DMS53 treated with DMSO at 0.1 percent for 48 hours (cell line): ENCODE measurements at regions not wholly inside any gene's neighbourhood (a gene's known extent, or its start where the extent isn't known, plus 50 kb on each side); places are given as distances from the start of the nearest gene placed in this dataset.
A peak's percentile ranks its signal among the peaks of the same experiment; 100 is the strongest.

Source experiments
- DNase-seq: peaks from one replicate; lab custom pipeline; 2025; ENCODE audit not compliant: unreplicated experiment; lab: John Stamatoyannopoulos, UW

DNA sequence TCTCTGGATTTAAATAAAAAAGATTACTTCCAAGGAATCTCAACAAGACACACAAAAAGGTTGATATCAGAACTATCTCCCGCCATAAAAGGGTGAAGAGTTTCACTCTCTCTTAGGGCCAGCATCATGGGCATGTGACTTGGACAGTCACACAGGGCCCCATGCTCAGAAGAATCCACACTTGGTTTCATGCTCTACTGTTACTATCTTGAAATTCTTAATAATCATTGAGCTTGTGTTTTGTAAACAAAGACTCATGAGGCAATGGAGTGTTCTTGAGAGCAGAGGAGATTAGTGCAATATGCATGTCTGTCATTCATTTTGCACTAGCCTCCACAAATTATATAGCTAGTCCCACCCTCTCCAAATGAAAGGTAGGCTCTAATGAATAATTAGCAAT lies 58.4 kb downstream of the HMHB1 start:
- DNase-seq = no peak

DNA sequence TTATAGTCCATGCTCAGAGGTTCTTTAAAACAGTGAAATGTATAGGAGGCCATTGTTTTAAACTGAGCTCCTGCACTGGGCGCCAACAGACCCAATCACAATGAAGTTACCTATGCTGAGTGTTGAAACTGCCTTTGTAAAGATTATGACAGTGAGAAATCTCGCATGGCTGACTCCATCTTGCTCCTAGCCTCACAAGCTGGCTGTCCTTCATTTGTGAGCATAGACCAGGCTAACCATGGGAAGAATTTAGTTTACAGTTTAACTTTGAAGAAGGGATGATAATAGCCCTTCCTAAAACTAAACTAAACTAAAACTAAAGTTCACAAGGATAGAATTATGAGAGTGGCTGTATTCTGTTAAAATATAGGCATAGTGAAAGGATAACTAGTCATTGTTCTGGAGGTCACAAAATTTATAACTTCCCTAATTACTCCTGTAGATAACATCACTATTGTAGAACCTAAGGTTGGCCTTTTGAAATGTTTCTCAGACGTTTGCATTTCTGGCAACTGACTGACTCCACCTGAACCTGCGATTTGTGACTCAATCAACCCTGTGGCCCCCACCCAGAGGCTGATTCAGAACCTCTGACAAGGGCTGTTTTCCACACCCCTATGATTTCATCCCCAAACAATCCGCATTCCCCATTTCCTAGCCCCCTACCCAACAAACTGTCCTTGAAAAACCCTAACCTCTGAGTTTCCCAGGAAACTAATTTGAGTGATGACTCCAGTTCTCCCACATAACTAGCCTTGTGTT lies 59.1 kb downstream of the HMHB1 start:
- no peak for DNase-seq

DNA sequence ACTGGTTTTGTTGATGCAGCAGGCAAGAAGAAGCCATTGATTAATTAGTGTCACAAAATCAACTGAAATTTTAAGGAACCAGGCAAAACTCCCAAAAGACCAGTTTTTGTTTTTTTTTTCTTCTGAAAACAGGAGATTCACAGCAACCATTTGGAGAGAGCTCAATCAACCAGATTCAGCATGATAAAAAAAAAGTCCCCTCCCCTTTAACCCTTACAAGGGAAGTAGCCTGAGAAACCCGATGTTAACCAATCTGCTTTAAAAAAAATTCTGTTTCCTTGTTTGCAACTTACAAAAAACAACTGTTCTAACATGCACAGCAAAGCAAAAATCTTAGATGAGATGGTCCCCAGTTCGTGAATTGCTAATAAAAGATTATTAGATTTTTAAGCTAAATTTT lies 59.7 kb downstream of the HMHB1 start:
- no peak for DNase-seq

DNA sequence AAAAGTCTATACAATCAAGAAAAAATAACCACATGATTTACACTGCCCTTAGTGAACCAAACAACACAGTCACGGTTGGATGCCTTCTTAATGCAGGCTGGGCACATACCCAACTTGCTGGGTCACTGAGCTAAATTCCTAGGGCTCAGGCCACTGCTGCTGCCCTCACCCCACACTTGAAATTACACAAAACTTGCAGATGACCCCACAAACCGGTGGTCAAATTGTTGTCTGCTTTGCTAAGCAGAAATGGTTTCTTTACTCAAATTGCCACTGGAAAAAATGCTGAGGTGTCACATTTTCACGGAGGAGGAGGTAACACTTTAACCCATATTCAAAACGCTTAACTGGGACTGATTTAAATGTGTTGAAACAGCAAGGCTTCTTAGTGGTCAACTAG lies 62.4 kb downstream of the HMHB1 start:
- DNase-seq = peak; percentile 32

DNA sequence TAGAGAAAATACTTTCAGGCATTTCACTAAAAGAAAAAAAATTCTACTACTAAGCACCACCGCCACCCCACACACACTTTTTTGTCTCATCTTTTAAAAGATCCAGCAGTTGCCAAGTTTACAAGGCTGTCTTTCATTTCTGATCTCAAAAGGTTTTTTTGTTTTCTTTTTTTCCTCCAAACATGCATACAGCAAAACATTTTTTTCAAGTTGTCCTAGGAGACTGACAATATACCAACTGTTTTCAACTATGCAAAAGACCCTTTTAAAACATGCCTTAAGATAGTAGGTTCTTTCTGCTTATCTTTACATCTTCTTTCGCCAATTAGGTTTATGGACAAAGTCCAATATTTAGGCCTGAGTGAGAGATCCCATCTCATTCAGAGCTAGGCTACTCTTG lies 65.2 kb downstream of the HMHB1 start:
- DNase-seq = no peak

DNA sequence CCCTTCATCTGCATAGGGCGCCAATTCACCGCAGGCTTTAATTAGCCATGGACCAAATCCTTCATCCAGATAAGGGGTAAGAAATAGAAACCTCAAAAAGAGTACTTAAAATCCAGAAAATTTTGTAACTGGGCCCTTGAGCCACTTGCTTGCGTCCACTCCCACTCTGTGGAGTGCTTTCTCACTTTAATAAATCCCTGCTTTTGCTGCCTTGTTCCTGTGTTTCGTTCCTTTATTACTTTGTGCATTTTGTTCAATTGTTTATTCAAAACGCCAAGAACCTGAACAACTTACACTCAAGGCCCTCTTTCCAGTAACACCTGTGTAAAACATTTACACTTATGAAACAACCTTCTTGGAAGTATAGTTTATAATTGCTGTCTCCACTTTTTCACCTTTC lies 66.5 kb downstream of the HMHB1 start:
- DNase-seq = no peak

DNA sequence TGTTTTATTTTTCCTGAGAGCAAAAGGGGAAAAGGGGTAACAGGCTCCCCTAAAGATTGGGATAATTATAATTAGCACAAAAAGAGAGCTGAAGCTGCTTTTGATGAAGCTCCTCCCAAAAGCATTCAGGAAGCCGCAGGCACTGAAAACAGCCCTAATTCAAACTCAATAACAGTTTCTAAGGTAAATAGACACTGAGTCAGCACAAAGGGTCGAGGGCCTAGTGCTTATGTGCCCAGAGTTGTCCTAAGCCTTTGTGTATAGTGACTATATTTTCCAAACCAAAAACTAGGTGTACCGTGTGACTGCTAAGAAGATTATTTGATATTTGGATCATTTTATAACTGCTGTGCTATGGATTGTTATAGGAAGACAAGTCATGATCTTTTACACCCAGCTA lies 67.7 kb downstream of the HMHB1 start:
- peak; percentile 18 for DNase-seq

DNA sequence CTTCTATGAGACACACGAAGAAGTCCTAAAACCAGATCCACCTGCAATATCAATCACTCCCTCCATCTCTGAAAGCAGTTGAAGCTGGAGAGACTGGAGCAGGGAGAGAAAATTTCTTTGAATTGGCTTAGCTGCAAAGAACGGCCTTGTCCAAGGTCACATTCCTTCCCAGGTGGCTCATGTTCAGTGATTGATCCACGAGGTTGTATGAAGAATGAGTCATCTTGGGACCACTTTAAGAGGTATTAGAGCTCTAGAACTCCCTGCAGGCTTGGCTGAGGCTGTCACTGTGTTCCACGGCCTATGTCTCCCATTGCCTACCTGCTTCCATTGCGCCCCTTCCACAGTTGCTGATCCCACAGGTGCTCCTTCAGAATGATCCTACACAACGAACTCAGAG lies 68.2 kb downstream of the HMHB1 start:
- no peak for DNase-seq

DNA sequence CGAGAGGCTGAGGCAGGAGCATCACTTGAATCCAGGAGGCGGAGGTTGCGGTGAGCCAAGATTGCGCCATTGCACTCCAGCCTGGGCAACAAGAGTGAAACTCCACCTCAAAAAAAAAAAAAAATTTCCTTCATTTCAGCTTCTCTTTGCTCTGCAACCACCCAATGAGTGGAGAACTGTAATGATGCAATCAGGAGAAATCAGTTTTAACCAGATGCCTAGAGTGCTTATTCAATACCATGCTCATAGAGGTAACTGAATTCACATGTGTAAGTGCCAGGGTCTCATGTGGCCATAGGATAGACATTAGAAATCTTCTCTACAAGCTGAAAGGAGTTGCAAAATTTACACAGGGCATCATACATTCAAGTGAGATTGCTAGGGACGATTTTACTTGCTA lies 70.6 kb downstream of the HMHB1 start:
- peak; percentile 50 for DNase-seq

DNA sequence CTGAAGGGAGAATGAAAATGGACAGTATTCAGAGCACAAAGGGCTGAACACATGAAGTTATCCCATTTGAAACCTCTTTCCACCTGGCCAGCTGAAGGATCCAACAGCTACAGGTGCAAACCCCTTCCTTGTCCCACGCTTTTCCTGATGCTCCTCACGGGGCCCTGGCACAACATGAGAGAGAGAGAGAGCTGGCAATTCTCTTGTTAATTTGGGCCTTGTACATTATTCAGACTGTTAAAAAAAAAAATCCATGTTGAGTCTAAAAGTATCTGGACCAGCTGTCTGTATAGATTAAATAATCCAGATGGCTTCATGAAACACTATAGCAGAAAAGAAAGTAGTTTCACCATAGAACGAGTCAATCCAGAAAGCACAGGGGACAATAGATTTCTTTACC lies 74.1 kb downstream of the HMHB1 start:
- DNase-seq = no peak

DNA sequence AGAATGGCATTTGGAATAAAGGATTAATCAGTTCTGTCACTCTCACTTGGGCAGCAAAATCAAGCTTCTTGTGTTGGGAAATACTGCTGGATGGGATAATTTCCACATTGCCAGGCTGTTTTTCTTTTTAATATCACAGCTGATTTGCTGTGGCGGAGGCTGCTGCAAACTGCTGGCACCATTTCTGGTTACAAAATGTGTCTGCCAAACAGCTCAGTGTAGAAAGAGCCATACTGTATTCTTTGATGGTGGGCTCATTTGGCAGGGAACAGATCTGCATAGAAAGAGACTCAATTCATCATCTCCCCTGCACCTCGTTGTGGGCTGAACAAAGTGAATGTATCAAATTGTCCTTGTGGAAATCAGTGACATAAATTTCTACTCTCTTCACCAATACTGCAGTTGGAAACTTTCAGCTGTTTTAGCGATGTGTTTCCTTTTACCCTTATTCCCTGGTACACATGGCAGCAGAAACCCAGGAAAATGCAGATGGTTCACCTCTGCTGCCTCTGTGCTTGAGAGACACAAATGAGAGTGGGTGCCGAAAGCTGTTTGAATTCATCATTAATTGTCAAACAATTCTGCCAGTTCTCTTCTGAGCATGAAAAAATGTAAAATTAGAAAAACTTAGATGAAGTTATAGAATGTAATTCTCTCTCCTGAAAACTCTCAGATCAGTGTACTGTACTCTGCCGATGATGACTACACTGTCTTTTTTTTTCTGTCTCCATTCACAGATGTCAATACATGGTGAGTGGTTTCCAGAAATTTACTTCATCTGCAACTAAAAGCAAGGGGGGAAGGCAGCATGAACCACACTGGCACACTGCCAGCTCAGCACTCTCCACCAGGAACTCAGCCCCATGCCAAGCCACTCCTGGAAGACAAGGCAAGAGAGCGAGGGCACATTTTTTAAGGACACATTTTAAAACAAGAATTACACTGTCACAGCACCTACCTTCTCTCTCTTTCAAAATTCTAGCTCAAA lies 75.0 kb downstream of the HMHB1 start:
- DNase-seq = peak; percentile 16

DNA sequence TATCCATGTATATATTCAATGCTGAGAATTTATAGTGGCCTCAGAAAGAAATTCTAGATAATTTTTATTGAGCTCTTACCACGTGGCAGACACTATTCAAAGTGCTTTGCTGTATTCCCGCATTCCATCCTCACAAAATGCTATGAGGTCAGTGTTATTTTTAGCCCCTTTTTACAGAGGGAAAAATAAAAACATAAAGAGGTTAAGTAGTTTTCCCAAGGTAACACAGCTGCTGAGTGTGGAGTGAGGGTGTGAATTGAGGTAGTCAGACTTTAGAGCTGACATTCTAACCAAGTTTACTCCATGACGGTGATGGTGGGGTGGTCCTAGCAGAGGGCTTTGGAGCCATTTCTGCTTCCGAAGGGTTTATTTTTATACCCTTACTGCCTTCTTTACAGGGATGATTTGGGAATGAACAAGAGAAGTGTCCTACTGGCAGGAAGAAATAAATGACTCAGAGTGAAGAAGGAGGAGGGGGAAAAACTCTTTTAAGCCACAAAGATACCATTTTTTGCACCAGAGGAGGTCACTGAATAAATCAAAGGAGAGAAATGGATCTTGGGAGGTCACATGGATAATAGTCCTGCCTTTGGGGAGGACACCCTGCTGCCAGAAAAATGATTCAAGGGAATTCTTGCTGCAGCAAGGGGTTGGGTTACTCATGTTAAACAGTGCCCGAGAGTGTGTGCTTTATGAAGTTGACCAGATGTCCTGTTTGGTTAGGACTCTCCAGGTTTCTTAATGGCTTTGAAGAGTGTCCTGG lies 76.1 kb downstream of the HMHB1 start:
- no peak for DNase-seq

DNA sequence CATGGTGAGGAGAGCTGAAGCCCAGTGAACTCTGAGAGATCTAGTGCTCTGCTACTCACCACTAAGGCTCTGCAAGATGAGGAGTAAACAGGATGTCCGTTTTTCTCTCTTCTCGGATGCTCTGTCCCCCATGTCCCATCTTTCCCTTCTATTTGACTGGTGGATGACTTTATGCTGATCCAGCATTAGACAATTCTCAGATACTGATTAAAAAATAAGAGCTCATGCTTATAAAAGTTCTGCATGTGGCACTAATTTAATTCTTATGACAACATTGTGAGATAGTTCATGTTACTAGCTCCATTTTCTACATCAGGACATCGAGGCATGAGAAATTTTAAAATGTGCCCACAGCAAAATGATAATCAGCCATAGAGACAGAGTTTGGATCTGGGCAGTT lies 77.0 kb downstream of the HMHB1 start:
- no peak for DNase-seq

DNA sequence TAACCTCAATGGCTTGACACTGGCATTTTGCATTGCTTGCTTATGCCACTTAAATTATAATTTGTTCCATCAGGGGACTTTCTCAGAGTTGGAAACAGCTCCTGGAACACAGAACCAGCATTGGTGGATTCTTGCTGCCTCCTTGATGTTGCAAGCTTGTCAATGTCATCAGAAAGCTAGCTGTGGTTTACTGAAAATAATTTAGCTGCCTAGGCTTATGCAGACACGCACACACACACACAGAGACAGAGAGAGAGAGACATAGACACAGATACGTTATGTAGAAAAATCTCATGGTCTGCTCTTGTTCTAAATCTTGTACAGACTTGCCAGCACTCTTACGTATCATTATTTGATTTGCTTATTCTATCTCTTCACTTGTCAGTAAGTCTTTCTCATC lies 78.0 kb downstream of the HMHB1 start:
- DNase-seq = no peak

DNA sequence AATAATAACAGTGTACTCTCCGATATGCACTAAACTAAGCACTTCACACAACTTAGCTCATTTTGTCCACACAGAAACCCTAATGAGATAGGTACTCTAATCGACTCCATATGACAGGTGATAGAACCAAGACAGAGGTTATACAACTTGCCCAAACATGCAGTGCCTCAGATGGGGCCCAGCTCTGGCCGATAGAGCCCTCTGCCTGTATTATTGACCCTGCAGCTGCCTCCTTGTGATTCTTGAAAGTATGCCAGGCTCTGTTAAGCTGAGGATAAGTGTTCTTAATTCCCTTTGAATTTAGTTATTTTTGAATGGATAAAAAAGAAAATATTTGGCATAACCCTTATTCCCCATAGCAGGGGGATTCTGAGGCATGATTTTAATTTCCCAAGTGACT lies 78.5 kb downstream of the HMHB1 start:
- DNase-seq = no peak

DNA sequence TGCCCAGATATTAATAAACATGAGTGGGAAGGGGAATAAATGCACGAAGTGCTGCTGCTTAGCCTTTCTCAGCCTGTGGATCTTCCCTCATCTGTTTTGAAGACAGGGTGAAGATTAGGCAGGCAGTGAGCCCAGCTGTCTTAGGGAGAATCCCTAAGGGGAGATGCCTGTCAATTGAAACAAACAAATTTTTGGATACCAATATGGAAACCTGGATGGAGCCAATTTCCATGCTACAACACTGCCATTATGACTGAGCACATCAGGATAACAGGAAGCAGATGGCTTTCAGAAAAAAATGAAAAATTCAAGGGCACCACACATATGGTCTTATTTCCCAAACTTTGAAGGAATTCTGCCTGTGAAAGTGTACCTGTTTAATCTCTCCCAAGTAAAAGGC lies 80.3 kb downstream of the HMHB1 start:
- no peak for DNase-seq

DNA sequence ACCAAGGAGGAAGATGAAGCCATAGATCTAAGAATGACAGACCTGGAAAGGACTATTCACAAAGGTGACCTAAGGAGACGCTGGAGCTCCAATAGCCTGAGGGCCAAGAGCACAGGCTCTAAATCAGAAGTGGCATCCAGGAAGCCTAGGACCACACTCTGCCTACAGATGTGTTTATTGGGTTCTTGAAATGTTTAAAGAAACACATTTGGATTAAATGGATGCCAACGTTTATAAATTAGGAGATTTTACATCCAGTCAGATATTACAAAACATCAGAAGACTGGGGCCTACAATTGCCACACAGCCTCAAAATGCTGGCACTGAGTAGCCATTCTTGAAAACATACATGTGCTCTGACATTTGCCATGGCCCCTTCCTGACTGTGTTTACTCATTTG lies 80.9 kb downstream of the HMHB1 start:
- no peak for DNase-seq

DNA sequence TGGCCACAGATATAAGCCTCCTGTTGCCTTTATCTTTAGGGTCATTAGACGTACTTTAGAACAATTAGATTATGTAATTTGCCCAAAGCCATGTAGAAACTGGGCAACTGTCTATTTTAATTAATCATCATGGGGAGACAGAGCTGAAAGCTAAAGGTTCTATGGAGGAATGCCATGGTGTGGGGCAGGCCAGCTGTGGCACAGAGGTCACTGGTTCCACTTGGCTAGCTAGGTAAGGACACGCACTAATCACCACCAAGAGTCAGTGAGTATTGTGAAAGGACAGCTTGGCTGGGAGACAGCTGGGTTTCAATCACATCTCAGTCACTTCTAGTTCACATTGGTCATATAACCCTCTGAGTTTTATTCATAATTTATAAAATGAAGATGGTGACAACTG lies 81.7 kb downstream of the HMHB1 start:
- peak; percentile 46 for DNase-seq

DNA sequence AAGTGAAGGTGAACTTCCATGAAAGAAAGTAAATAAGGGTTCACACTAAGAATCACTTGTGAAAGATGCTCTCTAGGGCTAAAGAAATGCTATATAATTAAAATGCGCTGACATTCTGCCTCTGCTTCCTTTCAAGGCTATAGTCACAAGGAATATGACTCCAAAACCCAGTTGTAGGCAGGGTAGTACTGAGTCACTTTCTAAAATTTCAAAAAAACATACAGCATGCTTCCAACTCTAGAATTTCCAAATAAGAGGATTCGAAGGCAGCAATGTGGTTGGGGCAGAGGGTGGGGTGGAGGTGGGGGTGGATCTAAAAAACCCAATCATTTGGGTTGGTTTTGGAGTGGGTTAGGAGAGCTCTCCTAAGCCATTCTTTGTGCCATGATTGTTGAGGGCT lies 84.6 kb downstream of the HMHB1 start:
- no peak for DNase-seq

DNA sequence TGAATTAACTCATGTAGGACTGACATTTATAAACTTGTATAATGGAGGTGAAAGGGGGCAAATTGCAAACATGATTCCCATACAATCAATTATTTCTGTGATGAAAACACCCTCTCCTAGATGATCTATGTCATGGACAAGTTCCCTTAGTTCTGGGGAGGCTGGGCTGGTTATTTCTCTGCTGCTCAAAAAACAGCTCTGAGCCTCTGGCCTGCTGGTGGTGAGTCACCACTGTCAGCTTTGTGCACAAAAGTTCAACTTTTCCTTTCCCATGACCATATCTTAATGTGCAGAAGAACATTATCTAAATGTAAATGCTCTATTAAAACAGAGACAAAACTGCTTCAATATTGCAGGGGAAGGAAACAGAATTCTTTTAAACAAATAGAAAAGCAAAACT lies 85.0 kb downstream of the HMHB1 start:
- DNase-seq = no peak

DNA sequence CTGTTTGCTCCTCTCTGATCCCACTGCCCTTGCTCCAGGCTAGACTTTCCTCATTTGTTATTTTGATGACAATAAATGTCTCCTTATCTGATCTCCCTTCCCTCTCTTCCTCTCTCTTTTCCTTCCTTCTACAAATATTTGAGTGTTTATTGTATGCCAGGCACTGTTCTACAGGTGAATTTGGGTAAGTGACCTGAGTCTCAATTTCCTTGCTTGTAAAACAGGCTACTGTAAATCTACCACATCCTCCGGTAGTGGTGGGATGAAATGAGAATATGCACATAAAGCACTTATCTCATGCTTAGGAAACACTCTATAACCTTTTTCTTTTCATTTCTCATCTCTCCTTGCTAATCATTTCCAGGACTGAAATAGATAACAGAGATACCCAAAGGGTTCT lies 86.4 kb downstream of the HMHB1 start:
- DNase-seq = no peak
